ENCODE measurements at regions not wholly inside any gene's neighbourhood (a gene's known extent, or its start where the extent isn't known, plus 50 kb on each side); places are given as distances from the start of the nearest gene placed in this dataset.

GRCh38 chr2:381181-381580 lies 93.3 kb upstream of the ALKAL2 start:
- TF ChIP-seq CTCF (IDR thresholded peaks at IDR 0.05), result no peak
- no peak for TF ChIP-seq POLR2AphosphoS5 (IDR thresholded peaks at IDR 0.05; ENCODE audit: insufficient read depth in 1 of 2, low read depth in 1 of 2)
- no peak for TF ChIP-seq POLR2A (IDR thresholded peaks at IDR 0.05)
- H3K27ac ChIP-seq, result no peak overlapping the region
- no peaks in the 10 kb centered on the region for H3K27me3 ChIP-seq
- H3K4me3 ChIP-seq, result no peak overlapping the region
- H3K9me3 ChIP-seq, result no peaks in the 10 kb centered on the region
- intact Hi-C loops (cut with DNase I), result no loop called here
- no peaks in the 10 kb centered on the region for H3K4me1 ChIP-seq
- no peak for DNase-seq (ENCODE audit: extremely low spot score in 2 of 2)
- no peaks in the 10 kb centered on the region for H3K36me3 ChIP-seq

GRCh38 chr2:380772-381171 lies 92.9 kb upstream of the ALKAL2 start:
- Histone ChIP-seq H3K4me3 (no peak overlapping the region), H3K9me3 (no peaks in the 10 kb centered on the region), H3K36me3 (no peaks in the 10 kb centered on the region), H3K4me1 (no peaks in the 10 kb centered on the region), H3K27me3 (no peaks in the 10 kb centered on the region), H3K27ac (no peak overlapping the region)
- intact Hi-C loops (cut with DNase I), result no loop called here
- TF ChIP-seq POLR2A (IDR thresholded peaks at IDR 0.05) (no peak), POLR2AphosphoS5 (IDR thresholded peaks at IDR 0.05; ENCODE audit: insufficient read depth in 1 of 2, low read depth in 1 of 2) (no peak), CTCF (IDR thresholded peaks at IDR 0.05) (no peak)
- no peak for DNase-seq (ENCODE audit: extremely low spot score in 2 of 2)

- Histone ChIP-seq H3K27ac (no peak overlapping the region), H3K4me1 (no peaks in the 10 kb centered on the region), H3K9me3 (no peaks in the 10 kb centered on the region), H3K27me3 (no peaks in the 10 kb centered on the region), H3K4me3 (no peak overlapping the region), H3K36me3 (no peaks in the 10 kb centered on the region)
- TF ChIP-seq POLR2A (IDR thresholded peaks at IDR 0.05) (no peak), CTCF (IDR thresholded peaks at IDR 0.05) (no peak), POLR2AphosphoS5 (IDR thresholded peaks at IDR 0.05; ENCODE audit: insufficient read depth in 1 of 2, low read depth in 1 of 2) (no peak)
- DNase-seq (ENCODE audit: extremely low spot score in 2 of 2), result no peak
- intact Hi-C loops (cut with DNase I), result no loop called here
Observed at GRCh38 chr2:380221-380620, 92.3 kb upstream of the ALKAL2 start.

GRCh38 chr2:379778-380177 lies 91.9 kb upstream of the ALKAL2 start:
- peak in 1 of 2 donors; percentile 77 for DNase-seq (ENCODE audit: extremely low spot score in 2 of 2)
- intact Hi-C loops (cut with DNase I), result no loop called here
- TF ChIP-seq POLR2A (IDR thresholded peaks at IDR 0.05) (no peak), POLR2AphosphoS5 (IDR thresholded peaks at IDR 0.05; ENCODE audit: insufficient read depth in 1 of 2, low read depth in 1 of 2) (no peak)
- H3K36me3 ChIP-seq, result no peaks in the 10 kb centered on the region
- no peaks in the 10 kb centered on the region for H3K9me3 ChIP-seq
- H3K27ac ChIP-seq, result no peak overlapping the region
- no peaks in the 10 kb centered on the region for H3K4me1 ChIP-seq
- no peaks in the 10 kb centered on the region for H3K27me3 ChIP-seq
- H3K4me3 ChIP-seq, result no peak overlapping the region

- intact Hi-C loops (cut with DNase I), result no loop called here
- no peaks in the 10 kb centered on the region for H3K4me1 ChIP-seq
- TF ChIP-seq CTCF (IDR thresholded peaks at IDR 0.05) (no peak), POLR2AphosphoS5 (IDR thresholded peaks at IDR 0.05; ENCODE audit: insufficient read depth in 1 of 2, low read depth in 1 of 2) (no peak), POLR2A (IDR thresholded peaks at IDR 0.05) (no peak)
- H3K9me3 ChIP-seq, result no peaks in the 10 kb centered on the region
- H3K27me3 ChIP-seq, result no peaks in the 10 kb centered on the region
- H3K4me3 ChIP-seq, result no peak overlapping the region
- H3K27ac ChIP-seq, result no peak overlapping the region
- no peak for DNase-seq (ENCODE audit: extremely low spot score in 2 of 2)
- no peaks in the 10 kb centered on the region for H3K36me3 ChIP-seq
Observed at GRCh38 chr2:378364-378763, 90.5 kb upstream of the ALKAL2 start.

- Histone ChIP-seq H3K27ac (no peak overlapping the region), H3K36me3 (no peaks in the 10 kb centered on the region), H3K4me3 (no peak overlapping the region), H3K4me1 (no peaks in the 10 kb centered on the region), H3K9me3 (no peaks in the 10 kb centered on the region), H3K27me3 (no peaks in the 10 kb centered on the region)
- no peak for TF ChIP-seq POLR2A (IDR thresholded peaks at IDR 0.05)
- TF ChIP-seq POLR2AphosphoS5 (IDR thresholded peaks at IDR 0.05; ENCODE audit: insufficient read depth in 1 of 2, low read depth in 1 of 2), result no peak
- intact Hi-C loops (cut with DNase I), result no loop called here
- no peak for DNase-seq (ENCODE audit: extremely low spot score in 2 of 2)
Observed at GRCh38 chr2:377414-377813, 89.5 kb upstream of the ALKAL2 start.

Measured in vagina (tissue), 2 donors.